ENCODE measurements at regions not wholly inside any gene's neighbourhood (a gene's known extent, or its start where the extent isn't known, plus 50 kb on each side); places are given as distances from the start of the nearest gene placed in this dataset.

DNA sequence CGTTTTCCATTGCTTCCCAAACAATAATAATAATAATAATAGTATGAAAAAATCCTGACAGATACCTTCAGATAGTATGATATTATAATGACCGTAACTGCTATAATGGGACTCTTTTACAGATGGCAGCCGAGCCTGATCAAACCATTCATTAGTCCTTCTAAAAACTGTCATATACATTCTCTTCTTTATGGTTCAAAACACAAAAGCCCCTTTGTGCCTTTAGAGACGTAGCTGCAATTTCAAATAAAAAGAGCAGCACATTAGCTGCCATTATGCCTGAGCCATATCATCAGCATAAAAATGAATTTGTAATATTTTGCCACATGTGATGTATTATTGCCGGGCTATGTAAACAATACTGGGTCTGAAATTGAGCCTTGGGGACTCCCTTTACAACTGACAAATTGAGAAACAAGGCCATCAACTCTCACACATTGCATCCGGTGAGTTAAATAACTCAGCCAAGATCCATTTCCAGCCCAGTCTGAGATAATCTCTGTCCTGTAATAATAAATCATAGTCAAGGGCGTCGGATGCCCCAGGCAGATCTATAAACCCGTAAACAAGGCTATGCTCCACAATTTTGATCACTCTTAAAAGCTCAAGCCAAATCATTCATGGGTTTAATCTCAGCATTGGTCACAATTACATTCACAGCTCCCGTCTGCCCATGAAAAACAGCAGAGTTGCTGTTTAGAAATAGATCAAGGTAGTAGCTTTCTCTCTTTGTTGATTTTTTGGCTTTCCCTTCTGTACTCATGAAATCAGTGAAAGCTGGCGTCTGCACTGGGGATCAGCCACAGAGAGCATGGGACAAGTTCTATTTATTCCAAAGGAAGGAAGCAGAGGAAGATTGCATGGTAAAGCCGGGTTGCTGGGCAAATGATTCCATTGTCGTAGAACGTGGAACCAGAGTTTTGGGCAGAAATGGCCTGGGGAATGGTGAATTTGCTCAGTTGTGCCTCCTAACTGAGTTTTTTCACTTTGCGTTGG is 150.1 kb upstream of the BMPER start:
- no peak for TF ChIP-seq EZH2 (IDR thresholded peaks at IDR 0.05; ENCODE audit: low read length)
- TF ChIP-seq, protein P1, sequence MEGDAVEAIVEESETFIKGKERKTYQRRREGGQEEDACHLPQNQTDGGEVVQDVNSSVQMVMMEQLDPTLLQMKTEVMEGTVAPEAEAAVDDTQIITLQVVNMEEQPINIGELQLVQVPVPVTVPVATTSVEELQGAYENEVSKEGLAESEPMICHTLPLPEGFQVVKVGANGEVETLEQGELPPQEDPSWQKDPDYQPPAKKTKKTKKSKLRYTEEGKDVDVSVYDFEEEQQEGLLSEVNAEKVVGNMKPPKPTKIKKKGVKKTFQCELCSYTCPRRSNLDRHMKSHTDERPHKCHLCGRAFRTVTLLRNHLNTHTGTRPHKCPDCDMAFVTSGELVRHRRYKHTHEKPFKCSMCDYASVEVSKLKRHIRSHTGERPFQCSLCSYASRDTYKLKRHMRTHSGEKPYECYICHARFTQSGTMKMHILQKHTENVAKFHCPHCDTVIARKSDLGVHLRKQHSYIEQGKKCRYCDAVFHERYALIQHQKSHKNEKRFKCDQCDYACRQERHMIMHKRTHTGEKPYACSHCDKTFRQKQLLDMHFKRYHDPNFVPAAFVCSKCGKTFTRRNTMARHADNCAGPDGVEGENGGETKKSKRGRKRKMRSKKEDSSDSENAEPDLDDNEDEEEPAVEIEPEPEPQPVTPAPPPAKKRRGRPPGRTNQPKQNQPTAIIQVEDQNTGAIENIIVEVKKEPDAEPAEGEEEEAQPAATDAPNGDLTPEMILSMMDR (optimal IDR thresholded peaks at IDR 0.05 in 1 of 3, IDR thresholded peaks at IDR 0.05 in 1 of 3, conservative IDR thresholded peaks at IDR 0.05 in 1 of 3; ENCODE audit: extremely low read depth in 1 of 3, insufficient read depth in 2 of 3, low read length in 3 of 3): no peak
- no peak for DNase-seq (ENCODE audit: low read depth, low spot score)
- no peaks in the 10 kb centered on the region for H4K20me1 ChIP-seq (ENCODE audit: control insufficient read depth, extremely low read depth, insufficient read depth, low read length)
- H3K36me3 ChIP-seq (ENCODE audit: control insufficient read depth in 2 of 2, extremely low read depth in 1 of 2, insufficient read depth in 2 of 2, low read length in 2 of 2): no peaks in the 10 kb centered on the region
- H3K4me2 ChIP-seq (ENCODE audit: control insufficient read depth, extremely low read depth, insufficient read depth, low read depth, low read length): no peak overlapping the region
- H3K4me1 ChIP-seq (ENCODE audit: control insufficient read depth, extremely low read depth, insufficient read depth, low read length): no peaks in the 10 kb centered on the region
- no peak overlapping the region for H3K9ac ChIP-seq (ENCODE audit: control insufficient read depth, extremely low read depth, insufficient read depth, low read length)
- FAIRE-seq: no peak
- H3K27ac ChIP-seq (ENCODE audit: control insufficient read depth, insufficient read depth, low read length): no peak overlapping the region
- H2AFZ ChIP-seq (ENCODE audit: control insufficient read depth, low read length): no peak overlapping the region
- dilution Hi-C loops (cut with MboI; ENCODE audit: extremely low pct_ligation_motif_present, low sequenced_read_pairs): no loop called here
- H3K27me3 ChIP-seq (ENCODE audit: control insufficient read depth, extremely low read depth, insufficient read depth, low read length): no peaks in the 10 kb centered on the region
- no peak overlapping the region for H3K4me3 ChIP-seq (ENCODE audit: control insufficient read depth in 2 of 3, extremely low read depth in 1 of 3, insufficient read depth in 2 of 3, low read depth in 1 of 3, low read length in 3 of 3)
- no peaks in the 10 kb centered on the region for H3K9me1 ChIP-seq (ENCODE audit: control insufficient read depth, extremely low read depth, insufficient read depth, low read length)
- H3K79me2 ChIP-seq (ENCODE audit: control insufficient read depth, insufficient read depth, low read length): no peaks in the 10 kb centered on the region
- H3K9me3 ChIP-seq (ENCODE audit: control insufficient read depth, low read depth, low read length): no peaks in the 10 kb centered on the region

DNA sequence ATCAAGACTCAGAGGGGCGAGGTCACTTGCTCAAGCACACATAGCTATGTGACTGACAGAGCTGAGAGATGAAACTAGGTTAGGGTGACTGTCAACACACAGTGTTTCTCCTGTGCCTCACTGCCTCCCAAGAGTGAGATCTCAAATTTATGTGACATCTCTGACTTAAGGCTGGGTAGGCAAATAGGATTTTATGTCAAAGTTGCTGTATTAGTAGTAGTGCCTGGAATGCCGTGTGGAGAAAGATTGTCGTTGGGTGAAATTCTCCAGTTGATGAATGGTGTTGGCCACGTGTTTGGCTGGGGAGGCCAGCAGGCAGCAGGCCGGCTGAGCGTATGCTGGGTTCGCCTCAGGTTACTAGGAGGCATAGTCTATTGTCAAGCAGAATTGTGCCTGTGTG is 148.3 kb upstream of the BMPER start:
- FAIRE-seq: no peak
- Histone ChIP-seq H3K27ac (ENCODE audit: control insufficient read depth, insufficient read depth, low read length) (no peak overlapping the region), H3K36me3 (ENCODE audit: control insufficient read depth in 2 of 2, extremely low read depth in 1 of 2, insufficient read depth in 2 of 2, low read length in 2 of 2) (no peaks in the 10 kb centered on the region), H3K4me3 (ENCODE audit: control insufficient read depth in 2 of 3, extremely low read depth in 1 of 3, insufficient read depth in 2 of 3, low read depth in 1 of 3, low read length in 3 of 3) (no peak overlapping the region), H3K9me3 (ENCODE audit: control insufficient read depth, low read depth, low read length) (no peaks in the 10 kb centered on the region), H2AFZ (ENCODE audit: control insufficient read depth, low read length) (no peak overlapping the region), H3K4me1 (ENCODE audit: control insufficient read depth, extremely low read depth, insufficient read depth, low read length) (no peaks in the 10 kb centered on the region), H3K27me3 (ENCODE audit: control insufficient read depth, extremely low read depth, insufficient read depth, low read length) (no peaks in the 10 kb centered on the region), H4K20me1 (ENCODE audit: control insufficient read depth, extremely low read depth, insufficient read depth, low read length) (no peaks in the 10 kb centered on the region), H3K9me1 (ENCODE audit: control insufficient read depth, extremely low read depth, insufficient read depth, low read length) (no peaks in the 10 kb centered on the region), H3K9ac (ENCODE audit: control insufficient read depth, extremely low read depth, insufficient read depth, low read length) (no peak overlapping the region), H3K4me2 (ENCODE audit: control insufficient read depth, extremely low read depth, insufficient read depth, low read depth, low read length) (no peak overlapping the region), H3K79me2 (ENCODE audit: control insufficient read depth, insufficient read depth, low read length) (no peaks in the 10 kb centered on the region)
- TF ChIP-seq, protein P1 (optimal IDR thresholded peaks at IDR 0.05 in 1 of 3, IDR thresholded peaks at IDR 0.05 in 1 of 3, conservative IDR thresholded peaks at IDR 0.05 in 1 of 3; ENCODE audit: extremely low read depth in 1 of 3, insufficient read depth in 2 of 3, low read length in 3 of 3): no peak
- TF ChIP-seq EZH2 (IDR thresholded peaks at IDR 0.05; ENCODE audit: low read length): no peak
- no peak for DNase-seq (ENCODE audit: low read depth, low spot score)
- dilution Hi-C loops (cut with MboI; ENCODE audit: extremely low pct_ligation_motif_present, low sequenced_read_pairs): no loop called here

Data from keratinocyte (primary cell).